SHP77 treated with DMSO at 0.1 percent for 48 hours (cell line): ENCODE measurements at regions not wholly inside any gene's neighbourhood (a gene's known extent, or its start where the extent isn't known, plus 50 kb on each side); places are given as distances from the start of the nearest gene placed in this dataset.
"Not testable (repeated sequence)": the region's sequence is repeated elsewhere in the genome, so short reads cannot be mapped to it uniquely, and the experiment has no call there.

Source experiments
- DNase-seq: peaks from one replicate; lab custom pipeline; 2025; lab: John Stamatoyannopoulos, UW

- no peak for DNase-seq
Measured at GRCh38 chr5:87529486-87530076, 116.9 kb upstream of the CCNH start.

DNA sequence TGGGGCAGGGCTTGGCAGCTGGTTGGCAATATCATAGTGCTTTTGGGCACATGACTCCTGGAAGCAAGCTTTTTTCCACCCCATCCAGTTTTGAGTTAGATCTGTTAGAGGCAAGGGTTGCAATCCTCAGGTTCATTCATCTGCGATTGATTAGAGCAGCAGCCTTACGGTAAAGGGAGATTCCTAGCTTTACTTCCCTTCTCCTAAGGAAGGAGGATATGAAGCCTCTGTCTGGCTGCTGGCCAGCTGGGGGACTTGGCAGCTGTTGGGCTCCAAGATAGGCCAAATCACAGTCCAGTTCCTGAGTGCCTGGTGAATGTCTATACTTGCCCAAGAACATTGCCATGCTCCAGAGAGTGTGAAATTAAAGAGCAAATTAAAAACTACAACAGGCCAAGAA is 113.4 kb upstream of the CCNH start:
- DNase-seq = no peak

DNA sequence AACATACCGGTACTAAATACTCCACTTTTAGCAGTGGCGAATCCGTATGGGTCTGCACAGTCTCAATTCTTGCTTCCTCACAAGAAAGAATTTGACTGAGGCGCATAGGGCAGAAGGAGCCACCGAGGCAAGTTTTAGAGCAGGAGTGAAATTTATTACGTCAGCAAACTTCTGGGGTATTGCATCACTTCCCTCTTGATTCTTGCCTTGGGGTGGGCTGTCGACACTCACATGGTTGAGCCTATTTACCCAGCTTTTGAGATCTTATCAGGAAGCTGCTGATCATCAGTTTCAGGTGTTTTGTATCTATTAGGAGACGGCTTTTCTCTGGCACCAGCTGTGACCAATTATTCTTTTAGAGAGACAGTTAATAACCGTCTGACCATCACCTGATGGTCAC is 111.5 kb upstream of the CCNH start:
- no peak for DNase-seq

GRCh38 chr5:87511778-87512177 is 99.0 kb upstream of the CCNH start:
- DNase-seq = not testable (repeated sequence)

GRCh38 chr5:87503004-87503403 is 90.3 kb upstream of the CCNH start:
- no peak for DNase-seq

DNA sequence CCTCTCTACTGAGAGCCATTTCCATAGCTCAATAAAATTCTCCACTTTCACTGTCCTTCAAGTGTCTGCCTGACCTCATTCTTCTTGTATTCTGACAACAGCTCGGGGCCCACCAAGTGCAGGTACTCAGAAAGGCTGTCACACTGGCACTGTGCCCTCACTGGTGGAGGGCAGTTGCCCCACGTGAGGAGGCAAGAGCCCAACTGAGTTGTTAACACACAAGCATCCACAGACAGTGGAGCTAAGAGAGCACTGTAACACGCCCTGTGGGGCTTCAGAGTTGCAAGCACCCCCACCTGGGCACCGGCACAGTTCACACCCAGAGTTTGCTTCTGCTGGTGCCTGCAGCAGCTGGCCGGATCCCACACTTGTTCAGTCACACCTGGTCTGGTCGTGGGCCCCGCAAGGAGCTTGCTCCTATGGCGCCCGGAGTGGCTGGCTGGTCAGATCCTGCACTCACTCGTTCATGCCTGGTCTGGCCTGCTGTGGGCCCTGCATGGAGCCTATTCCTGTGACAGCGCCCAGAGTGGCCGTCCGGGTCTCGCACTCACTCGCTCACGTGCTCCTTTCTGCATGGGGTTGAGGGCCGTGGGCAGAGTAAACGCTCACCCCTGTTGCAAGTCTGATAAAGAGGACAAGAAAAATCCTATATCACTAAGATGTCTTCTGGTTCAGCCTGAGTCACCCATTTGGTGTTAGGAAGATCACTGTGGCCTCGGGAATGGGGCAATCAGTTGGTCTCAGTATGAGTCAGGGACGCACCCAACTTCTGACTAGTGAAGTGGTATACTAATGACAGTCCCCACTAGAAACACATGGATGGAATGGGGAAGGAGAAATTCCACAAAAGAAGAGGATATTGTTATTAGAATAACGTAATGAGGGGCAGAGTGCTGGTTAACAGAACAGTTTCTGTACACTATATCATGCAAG is 87.0 kb upstream of the CCNH start:
- DNase-seq = no peak
